LoVo (cell line): ENCODE measurements at regions not wholly inside any gene's neighbourhood (a gene's known extent, or its start where the extent isn't known, plus 50 kb on each side); places are given as distances from the start of the nearest gene placed in this dataset.

Source experiments
- DNase-seq: peaks from one replicate; pipeline ENCODE4 v3.0.0-alpha.2; 2016; ENCODE audit warnings: low spot score

DNA sequence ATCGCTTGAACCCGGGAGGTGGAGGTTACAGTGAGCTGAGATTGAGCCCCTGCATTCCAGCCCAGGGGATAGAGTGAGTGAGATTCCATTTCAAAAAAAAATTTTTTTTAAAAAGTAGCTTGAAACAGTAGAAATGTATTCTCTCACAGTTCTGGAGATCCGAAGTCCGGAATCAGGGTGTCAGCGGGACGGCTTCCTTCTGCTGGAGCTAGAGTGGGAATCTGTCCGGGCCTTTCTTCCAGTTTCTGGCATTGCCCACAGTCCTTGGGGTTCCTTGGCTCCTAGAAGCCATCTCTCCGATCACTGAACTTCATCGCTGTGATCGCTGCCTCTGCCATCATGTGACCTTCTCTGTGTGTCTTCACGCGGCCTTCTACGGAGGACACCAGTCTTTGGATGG, 181.2 kb upstream of the CIBAR2 start:
- DNase-seq: no peak

DNA sequence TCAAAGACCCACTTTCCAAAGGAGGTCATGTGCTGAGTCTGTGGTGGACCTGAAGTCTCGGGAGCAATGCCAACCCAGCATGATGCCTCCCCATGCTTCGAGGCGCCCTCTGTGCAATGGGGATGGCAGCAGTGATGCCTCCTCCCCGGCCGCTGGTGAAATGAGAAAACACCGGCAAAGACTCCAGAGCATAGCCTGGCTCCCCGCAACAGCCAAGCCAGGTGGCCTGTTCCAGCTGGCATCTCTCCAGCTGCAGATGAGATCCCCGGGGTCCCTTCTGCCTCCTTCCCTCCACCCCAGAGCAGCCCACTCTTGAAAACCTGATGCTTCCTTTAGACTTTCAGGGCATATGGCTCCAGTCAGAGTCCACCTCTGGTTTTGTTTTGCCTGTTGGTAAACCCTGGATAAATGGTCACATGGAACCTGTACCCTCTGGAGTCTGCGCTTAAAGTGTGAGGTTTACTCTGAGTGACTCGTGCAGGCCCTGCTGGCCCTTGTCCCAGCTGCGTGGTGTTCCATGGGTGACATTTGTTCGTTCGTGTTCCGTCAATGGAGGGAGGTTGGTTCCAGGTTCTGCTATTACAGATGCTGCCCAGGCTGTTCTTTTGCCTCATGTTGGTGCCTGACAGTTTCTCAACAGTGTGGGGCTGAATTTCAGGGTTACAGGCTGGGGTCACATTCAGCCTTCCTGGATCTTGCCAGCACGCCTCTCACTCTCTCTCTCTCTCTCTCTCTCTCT, 181.8 kb upstream of the CIBAR2 start:
- DNase-seq: no peak

DNA sequence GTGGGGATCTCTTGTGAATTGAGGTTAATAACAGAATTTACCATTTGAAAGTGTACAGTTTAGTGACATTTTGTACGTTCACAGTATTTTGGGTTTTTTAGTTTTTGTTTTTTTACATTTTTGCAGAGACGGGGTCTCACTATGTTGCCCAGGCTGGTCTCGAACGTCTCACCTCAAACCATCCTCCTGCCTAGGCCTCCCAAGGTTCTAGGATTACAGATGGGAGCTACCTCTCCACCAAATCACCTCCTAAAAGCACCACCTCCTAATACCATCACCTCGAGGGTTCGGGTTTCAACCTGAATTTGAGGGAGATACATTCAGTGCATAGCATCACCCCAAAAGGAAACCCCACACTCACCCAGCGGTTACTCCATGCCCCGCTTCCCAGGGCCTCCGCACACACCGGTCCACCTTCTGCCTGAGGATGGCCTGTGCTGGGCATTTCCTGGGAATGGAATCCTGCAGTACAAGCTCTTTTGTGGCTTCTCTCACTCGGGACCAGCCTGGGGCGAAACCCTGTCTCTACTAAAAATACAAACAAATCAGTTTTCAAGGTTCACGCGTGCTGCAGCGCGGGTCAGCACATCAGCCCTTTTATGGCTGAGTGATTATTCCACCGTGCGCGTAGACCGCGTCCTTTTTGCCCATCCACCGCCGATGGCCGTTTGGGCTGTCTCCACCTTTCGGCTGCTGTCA, 182.7 kb upstream of the CIBAR2 start:
- no peak for DNase-seq

DNA sequence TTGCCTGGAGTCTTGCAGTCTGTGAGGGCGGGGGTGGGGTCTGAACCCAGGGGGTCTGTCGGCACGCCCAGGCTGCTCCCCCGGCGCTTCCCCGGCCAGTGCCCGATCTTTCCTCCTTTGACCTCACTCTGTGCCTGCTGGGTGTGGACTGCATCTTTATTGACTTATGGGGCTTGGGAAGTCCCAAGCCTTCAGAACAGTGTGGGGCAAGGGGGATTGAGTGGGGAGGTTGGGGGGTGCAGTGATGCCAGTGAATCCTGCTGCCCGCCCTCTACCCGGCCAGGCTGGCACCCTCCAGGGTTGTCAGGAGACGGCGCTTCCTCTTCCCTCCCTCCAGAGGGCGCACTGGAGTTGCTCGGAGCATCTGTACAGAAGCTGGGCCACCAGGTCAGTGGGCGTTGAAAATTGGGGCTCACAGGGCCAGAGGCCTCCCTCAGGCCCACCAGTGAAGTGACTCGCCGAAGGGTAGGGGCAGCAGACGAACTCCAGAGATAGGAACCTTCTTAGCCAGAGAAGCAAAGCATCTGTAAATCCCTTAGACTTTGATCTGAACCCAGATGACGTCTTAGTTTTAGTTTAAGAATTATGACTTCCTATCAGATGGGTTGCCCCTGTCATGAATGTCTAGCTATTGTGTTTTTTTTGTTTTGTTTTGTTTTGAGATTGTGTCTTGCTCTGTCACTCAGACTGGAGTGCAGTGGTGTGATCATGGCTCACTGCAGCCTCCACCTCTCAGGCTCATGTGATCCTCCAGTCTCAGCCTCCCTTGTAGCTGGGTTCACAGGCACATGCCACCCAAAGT, 184.8 kb upstream of the CIBAR2 start:
- DNase-seq: peak; percentile 29

DNA sequence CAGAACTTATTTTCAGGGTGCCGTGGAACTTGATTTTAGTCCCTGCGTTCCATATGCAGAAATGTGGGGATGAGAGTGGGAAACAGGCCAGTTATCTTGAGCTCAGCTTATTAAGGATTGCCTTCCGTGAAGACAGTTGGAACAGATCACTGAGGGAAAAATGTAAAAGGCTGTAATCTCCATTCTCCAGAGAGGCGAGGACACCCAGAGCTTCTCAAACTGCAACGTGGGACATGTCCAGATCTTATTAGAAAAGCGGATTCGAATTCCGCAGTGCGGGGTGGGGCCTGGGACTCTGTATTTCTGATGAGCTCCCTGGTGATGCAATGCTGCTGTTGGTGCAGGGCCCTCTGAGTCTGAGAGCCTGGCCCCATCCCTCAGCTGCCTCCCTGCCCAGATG, 185.6 kb upstream of the CIBAR2 start:
- DNase-seq: no peak

DNA sequence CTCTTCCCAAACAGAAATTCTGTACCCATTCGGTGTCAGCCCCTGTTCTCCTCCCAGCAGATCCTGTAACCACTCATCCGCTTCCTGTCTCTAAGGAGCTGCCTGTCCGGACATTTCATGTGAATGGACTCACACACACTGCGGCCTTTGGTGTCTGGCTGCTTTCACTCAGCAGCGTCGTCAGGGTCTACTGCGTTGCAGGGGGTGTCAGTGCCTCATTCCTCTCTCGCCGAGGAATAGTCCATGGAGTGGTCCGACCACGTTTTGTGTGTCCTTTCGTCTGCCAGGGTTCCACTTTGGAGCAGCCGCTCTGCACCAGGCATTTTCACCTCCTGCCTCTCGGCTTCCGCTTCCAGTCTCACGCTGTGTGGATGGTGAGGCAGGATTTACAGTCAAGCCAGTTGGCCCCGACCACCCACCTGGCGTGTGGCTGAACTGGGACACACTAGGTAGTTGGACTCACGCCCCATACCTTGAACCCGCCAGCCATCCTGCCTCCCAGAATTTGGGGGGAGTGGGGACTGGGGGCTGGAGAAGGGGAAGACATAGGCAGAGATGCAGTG, 188.2 kb upstream of the CIBAR2 start:
- DNase-seq: no peak

DNA sequence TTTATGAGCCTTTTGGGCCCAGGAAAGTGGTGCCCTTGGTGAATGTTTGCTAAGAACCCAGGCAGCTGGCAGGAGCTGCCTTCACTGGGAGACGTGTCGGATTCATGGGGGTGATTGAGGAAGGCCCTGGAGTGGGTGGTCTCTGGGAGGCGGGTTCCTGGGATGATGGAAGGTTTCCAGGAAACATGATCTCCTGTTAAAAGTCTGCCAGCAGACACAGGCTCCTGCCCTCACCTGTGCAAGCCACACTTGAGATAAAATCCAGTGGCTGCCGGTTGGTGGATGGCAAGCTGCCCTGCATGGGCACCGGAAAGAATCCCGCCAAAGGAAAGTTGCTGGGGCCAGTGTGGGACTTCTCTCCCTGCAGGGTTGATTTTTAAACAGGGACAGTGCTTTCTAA, 189.0 kb upstream of the CIBAR2 start:
- DNase-seq: no peak

DNA sequence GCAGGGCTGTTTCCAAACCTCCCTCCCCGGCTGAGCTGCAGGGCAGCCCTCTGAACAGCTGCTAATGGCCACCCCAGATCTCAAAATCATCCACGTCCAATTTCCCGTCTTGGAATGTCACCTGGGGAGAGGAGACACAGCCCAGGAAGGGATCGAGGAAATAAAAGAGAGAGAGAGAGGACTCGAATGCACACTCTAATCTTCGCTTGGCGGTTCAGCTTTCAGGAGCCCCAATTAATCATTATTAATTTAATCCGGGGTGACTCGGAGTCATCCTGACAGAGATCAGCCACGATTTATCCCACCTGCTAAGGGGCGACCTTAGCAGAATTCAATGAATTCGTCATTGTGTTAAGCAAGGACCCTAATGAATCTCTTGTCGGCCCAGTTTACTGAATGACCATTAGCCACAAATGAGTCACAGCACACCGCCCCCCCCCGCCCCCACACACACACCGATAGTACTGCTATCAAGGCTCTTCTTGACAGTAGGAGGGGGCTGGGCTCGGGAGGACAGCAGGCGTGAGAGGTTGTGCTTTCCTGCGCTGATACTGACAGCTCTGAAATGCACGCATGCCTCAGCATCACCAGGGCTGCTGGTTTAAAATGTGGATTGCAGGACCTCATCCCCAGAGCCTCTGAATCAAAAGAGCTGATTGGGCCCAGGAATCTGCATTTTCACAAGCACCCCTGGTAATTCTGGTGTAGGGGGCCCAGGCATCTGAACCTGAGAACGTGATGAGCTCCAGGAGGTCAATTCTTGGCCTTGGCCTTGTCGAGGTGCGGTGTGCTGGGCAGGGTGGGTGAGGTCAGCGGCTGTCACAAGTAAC, 190.0 kb upstream of the CIBAR2 start:
- no peak for DNase-seq

DNA sequence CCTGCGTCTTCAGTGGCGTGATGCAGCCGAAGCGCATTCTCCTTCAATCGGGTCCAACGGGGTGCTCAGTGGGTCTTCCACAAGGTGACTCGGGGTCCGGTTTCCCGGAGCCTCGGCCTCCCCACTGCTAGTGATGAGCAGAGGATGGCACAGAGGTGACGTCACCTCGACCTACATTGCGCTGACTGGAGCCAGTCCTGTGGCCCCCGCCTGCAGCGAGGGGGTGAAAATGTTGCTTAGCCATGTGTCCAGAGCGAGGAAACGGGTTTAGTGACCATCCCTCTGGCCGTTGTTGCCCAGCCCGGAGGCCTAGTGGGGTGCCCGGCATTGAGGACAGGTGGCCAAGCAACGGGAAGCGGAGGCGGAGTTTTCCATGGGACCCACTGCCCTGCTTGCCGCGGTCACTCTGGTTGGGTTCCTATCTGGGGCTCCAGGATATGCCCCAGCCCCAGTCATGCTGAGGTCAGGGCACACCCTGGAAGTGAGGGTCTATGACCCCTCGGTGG, 190.6 kb upstream of the CIBAR2 start:
- DNase-seq: no peak

DNA sequence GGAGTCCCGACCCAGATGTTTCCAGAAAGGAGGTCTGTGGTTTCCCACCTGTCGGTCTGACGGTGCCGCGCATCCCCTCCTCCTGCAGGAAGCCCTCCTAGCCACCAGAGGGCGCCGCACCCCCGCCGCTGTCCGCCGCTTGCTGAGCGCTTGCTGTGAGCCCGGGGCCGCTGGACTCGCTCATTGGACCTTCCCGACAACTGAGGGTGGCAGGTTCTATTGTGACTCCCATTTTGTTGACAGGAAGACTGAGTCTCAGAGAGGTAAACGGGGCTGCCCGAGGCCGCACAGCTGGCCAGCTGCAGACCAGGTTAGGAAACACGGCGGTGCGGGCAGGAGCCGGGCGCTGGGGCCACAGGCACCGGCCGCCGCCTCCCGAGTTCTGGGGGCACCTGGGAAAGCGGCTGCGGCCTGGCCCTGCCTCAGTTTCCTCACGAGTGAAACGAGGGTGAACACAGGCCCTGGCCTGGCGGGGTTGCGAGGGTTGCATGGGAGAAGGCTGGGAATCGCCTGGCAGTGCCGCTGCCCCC, 191.1 kb upstream of the CIBAR2 start:
- peak; percentile 67 for DNase-seq

DNA sequence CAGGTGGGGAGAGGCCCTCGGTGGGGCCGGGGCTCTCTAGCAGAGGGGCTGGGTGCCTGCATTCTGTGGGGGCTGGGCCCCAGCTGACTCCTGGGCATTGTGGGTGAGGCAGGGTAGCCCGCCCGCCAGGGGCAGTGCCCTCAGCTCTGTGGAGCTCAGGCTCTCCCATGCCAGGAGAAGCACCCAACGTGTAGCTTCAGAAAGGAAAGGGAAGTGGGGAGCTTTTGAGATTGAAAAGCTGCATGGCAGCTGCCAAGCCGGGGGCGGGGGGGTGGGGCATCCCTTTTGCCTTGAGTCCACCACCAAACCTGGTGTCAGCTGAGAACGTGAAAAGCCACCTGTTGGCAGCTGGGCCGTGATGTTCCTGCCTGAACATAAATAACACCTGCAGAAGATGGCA, 192.1 kb upstream of the CIBAR2 start:
- DNase-seq: no peak

DNA sequence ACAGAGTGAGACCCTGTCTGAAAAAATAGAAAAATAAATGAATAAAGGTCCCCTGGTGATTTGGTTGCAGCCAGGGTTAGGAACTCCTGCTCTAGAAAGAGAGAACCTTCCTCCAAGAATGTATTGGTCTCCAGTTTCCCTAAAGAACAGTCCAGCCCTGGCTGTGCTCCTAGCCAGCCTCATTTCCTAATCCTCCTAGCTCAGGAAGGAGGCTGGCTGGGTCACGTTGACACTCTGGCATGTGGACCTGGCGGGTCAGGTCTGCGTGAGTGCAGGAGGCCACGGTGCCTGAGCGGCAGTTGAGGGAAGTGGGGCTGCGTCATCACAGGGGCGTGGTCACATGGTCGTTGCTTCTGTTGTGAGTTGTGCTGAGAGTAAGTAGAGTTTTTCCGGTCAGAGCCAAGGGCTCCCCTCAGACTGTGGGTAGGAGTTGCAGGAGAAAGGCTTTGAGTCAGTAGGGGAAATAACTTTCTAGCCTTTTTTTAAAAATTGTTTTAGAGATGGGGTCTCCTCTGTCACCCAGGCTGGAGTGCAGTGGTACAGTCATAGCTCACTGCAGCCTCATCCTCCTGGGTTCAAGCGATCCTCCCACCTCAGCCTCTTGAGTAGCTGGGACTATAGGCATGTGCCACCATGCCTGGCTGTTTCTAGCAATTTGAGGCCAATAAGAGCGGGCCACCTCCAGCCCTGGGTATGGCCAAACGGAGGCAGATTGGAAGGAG, 194.0 kb upstream of the CIBAR2 start:
- no peak for DNase-seq

DNA sequence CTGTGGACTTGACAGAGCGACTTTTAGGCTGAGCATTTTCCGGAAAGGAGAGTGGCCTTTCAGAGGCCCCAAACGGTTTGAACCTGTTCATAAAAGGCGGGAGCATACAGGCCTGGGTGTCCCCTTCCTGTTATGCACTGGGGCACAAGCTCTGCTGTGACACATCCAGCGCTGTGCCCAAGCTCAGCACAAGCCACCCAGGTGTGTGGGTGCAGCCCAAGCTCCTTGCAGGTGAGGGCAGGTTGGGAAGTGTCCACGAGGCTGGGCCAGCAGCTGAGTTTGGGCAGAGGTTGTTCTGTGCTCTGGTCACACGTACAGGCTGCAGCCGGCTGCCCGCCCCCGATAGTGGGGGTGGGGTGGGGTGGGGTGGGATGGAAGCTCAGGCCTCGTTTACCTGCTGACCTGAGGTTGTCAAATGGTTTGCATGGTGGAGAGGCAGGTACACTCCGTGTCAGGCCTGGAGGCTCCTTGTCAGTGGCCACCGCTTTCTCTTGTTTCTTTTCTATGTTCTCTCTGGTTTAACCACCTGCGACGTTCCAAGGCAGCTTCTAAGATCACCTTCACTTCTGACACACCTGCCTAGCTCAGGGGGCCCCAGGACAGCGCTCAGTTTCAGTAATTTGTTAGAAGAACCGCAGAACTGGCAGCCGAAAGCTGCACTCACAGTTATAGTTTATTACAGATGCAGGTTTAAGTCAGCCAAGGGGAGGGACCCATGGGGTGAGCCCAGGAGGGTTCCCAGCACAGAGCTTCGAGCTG, 194.7 kb upstream of the CIBAR2 start:
- DNase-seq: no peak

DNA sequence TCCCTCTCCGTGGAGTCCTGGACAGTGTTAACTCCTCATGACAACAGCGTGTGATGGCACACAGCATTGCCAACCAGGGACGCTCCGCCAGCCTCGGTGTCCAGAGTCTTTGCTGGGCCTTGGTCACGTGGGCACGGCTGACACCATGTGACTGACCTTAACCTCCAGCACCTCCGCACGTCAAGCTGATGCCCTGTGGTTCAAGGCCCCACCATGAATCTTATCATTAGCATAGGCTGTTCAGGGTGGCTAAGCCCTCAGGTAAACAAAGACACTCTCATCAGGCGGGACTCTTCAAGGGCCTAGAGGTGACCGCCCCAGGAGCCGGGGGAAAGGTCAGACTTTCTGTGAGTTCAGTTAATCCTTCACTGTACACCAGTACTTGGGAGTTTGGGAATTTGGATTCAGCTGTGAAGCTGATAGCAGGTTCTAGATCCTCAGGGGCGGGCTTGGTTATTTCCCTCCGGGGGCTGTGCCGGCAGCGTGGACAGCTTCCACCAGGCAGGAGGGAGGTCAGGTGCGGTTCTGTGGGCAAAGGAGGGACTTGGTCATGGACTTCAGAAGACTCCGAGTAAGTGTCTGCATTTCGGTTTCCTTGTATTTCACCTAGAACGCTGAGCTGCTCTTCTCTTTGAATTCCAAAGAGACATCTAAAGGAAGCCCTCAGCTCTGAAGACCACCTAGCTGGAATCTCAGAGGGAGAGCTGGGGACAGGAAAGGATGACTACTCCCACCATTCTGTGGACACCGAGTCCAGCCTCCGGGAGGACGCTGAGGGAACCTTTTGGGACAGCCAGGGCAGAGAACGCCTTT, 195.5 kb upstream of the CIBAR2 start:
- DNase-seq: no peak

DNA sequence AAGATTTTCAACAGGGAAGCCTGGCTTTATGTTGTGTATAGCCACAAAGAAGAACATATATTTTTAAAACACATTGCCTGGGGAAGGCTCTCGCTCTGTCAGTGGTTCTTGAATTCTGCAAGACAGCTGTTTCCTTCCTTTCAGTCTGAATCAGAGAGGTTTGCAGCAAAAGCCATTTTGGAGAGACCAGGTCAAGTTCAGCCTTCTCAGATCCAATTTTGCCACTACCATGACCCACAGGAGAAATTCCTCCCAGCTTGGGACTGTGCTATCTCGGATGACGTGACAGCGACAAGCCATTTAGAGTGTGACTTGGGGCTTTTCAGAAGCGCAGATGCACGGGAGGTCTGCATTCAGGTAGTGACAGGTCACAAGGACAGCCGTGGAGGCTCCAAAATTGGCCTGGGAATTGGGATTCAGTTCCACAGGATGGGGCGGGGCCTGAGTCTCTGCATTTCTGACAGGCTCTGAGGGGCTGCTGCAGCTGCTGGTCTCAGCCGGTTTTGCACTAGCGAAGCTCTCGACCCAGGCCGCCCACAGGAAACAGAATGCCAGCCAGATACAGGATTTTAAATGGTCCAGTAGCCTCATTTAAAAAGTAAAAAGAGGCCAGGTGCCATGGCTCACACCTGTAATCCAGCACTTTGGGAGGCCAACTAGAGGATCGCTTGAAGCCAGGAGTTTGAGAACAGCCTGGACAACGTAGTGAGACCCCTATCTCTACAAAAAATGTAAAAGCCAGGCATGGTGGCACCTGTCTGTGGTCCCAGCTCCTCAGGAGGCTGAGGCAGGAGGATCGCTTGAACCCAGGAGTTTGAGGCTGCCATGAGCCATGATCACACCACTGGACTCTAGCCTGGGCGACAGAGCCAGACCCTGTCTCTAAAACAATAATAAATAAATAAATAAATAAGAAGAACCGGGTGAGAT, 196.6 kb upstream of the CIBAR2 start:
- no peak for DNase-seq

DNA sequence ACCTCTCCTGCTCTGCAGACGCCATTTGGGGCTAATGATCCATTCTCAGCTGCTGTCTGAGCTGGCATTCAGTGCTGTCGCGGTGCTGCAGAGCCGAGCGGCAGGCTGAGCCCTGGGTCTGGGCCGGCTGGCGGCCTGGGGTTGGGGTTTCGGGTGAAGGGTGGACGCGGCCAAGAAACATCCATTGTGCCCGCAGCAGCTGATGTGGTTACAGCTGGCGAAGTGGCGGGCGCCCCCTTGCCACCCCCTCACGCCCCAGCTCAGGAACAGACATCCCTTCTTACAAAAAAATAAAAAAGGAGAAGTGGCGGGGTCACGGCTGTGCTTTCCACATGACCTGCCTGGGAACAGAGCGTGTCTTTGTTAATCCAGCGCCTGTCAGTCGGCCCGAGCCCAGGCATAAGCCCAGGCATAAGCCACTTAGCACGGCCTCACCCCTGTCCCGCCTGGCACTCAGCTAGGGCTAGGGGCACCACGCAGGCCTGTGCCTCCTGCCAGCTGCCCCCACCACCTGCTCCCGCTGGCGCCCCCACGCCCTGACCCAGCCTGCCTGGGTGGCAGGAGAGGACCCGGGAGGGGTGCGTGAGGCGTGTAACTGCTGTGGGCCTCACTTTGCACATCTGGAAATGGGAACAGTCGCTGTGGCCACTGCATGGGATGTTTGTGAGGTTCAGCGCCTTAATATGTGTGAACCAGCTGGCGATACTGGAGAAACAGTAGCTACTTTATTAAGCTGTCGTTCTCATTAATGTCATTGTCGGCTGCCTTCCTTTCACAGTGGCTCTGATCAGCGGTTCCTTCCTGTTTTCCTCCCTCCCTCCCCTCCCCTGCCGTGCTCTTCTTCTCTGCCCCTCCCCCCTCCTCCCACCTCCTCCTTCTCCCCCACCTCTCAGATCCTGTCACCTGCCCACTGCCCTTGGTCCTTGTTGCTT, 197.7 kb upstream of the CIBAR2 start:
- no peak for DNase-seq
